ENCODE measurements at regions not wholly inside any gene's neighbourhood (a gene's known extent, or its start where the extent isn't known, plus 50 kb on each side); places are given as distances from the start of the nearest gene placed in this dataset.

GRCh38 chr5:143559586-143560109 lies 156.2 kb upstream of the NR3C1 start:
- no peak for TF ChIP-seq CTCF (IDR thresholded peaks at IDR 0.05; ENCODE audit: control extremely low read depth, extremely low read depth, low read depth, missing control alignments)
- DNase-seq (ENCODE audit: extremely low spot score) = no peak
- POLR2A ChIA-PET = no interaction called here
- CTCF ChIA-PET = interaction anchor here (0.7 to 1.8 kb wide), 7 partner anchors 10 to 265 kb away, joined by 3 to 6 read pairs (median 4); no protein-coding TSS in a partner anchor

- DNase-seq (ENCODE audit: extremely low spot score) = no peak
- POLR2A ChIA-PET = no interaction called here
- TF ChIP-seq CTCF (IDR thresholded peaks at IDR 0.05; ENCODE audit: control extremely low read depth, extremely low read depth, low read depth, missing control alignments) = no peak
- CTCF ChIA-PET = interaction anchor here (1.1 to 1.8 kb wide), 3 partner anchors 11 to 43 kb away, joined by 3 to 5 read pairs (median 3); no protein-coding TSS in a partner anchor
Observed at GRCh38 chr5:143558048-143558447, 154.6 kb upstream of the NR3C1 start.

DNA sequence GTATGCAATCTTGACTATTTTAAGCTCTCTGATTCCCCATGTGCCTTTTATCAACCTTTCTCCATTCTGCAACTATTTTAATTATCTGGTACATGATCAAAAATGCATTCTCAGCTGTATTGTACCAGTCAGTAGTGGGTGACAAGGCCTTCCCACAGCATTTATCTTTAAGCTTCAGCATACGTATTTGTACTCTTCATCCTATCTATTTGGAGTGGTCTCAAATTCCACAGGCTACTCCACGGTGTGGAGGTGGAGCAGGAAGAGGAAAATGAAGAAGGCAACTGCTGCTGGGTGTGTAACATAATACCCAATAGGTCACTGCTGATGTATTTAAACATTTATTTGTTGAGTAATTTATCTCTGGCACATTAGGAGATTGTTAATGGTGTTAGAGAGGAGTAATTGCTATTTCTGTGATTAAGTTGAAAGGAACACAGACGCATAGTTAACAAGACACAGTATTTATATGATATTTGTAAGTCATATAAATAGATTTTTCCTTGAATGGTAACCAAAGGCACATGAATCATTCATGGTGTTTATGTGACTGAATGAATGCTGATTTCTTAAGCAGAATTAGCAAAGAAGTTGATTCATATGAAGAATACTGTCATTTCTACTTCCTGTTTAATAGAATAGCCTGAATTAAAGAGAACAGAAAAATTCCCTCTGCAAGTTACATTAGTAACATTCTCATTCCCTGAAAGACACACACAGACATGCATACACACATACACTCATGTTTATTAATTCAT lies 153.8 kb upstream of the NR3C1 start:
- ChIA-PET CTCF (interaction anchor here (0.8 to 2.2 kb wide), 4 partner anchors 9 to 46 kb away, joined by 3 to 6 read pairs (median 4); no protein-coding TSS in a partner anchor), POLR2A (no interaction called here)
- DNase-seq (ENCODE audit: extremely low spot score) = no peak
- no peak for TF ChIP-seq CTCF (IDR thresholded peaks at IDR 0.05; ENCODE audit: control extremely low read depth, extremely low read depth, low read depth, missing control alignments)

DNA sequence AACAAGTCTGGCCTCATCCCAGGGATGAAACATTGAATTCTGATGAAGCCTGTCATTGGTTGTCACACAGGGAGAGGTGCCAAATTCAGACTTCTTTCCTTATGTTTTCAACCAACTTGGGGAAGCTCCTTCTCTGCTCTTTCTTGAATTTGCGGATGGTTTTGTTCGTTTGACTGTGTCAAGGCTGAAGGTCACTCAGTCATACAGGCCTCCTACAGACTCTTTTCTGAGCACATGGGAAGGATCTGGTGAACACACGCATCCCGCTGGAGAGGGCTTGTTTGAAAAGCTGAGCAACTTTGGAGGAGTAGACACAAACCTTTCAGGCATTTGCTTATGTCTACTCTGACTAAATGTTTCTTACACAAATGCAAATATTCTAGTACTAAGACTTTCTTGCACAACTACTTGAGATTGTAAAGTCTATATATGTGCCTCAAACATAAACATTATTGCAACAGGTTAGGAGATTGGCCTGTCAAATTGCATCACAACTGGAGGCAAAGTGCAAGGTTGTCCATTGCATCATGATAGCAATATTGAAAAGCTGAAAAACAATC lies 151.5 kb upstream of the NR3C1 start:
- no peak for TF ChIP-seq CTCF (IDR thresholded peaks at IDR 0.05; ENCODE audit: control extremely low read depth, extremely low read depth, low read depth, missing control alignments)
- no peak for DNase-seq (ENCODE audit: extremely low spot score)
- POLR2A ChIA-PET = no interaction called here
- CTCF ChIA-PET = interaction anchor here (1.5 to 3.2 kb wide), 2 partner anchors 9 to 12 kb away, joined by 4 to 9 read pairs; no protein-coding TSS in a partner anchor

DNA sequence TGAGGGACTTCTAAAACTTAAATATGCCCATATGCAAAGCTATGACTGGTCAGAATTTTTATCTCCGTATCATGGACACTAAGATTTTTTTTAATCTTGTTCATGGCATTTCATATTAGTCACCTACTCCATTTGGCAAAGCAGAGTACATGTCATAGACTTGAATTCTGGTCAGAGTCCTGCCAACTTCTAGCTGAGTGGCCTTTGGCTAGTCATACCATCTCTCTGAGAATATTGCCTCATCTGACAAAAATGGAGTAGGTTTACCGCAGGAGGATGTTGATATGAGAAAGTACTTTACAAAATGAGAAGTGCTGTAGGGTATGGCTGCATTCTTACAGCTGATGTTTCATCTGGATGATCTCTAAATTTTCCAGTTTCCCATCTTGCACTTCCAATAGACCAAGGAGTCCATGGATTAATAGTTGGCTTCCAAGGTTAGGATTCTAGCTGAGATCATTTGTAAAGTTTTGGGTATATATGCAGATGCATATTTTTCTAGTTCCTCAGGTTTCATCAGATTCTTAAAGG lies 150.8 kb upstream of the NR3C1 start:
- ChIA-PET POLR2A (no interaction called here), CTCF (interaction anchor here (1.1 to 3.2 kb wide), 5 partner anchors 9 to 270 kb away, joined by 3 to 9 read pairs (median 4); no protein-coding TSS in a partner anchor)
- no peak for DNase-seq (ENCODE audit: extremely low spot score)
- TF ChIP-seq CTCF (IDR thresholded peaks at IDR 0.05; ENCODE audit: control extremely low read depth, extremely low read depth, low read depth, missing control alignments) = no peak

GRCh38 chr5:143552680-143553079 lies 149.2 kb upstream of the NR3C1 start:
- ChIA-PET POLR2A (no interaction called here), CTCF (interaction anchor here (0.9 to 3.2 kb wide), 5 partner anchors 10 to 80 kb away, joined by 3 to 9 read pairs (median 4); no protein-coding TSS in a partner anchor)
- no peak for TF ChIP-seq CTCF (IDR thresholded peaks at IDR 0.05; ENCODE audit: control extremely low read depth, extremely low read depth, low read depth, missing control alignments)
- DNase-seq (ENCODE audit: extremely low spot score) = no peak
